Loucy (cell line): ENCODE measurements at regions not wholly inside any gene's neighbourhood (a gene's known extent, or its start where the extent isn't known, plus 50 kb on each side); places are given as distances from the start of the nearest gene placed in this dataset.

Experiments
- H2AFZ ChIP-seq: fragments of 200-600 bp; sonication (generic); 2 replicates; pipeline ENCODE4 v1.6.0; 2016; ENCODE audit warnings: antibody characterized with exemption, mild to moderate bottlenecking, low read length, moderate library complexity
- H3F3A ChIP-seq: fragments of 200-600 bp; 2 replicates; pipeline ENCODE4 v1.6.0; 2016; ENCODE audit warnings: antibody characterized with exemption, low read depth, mild to moderate bottlenecking
- H3K27me3 ChIP-seq: fragments of 200-600 bp; sonication (generic); 2 replicates; pipeline ENCODE4 v1.6.1; 2014; ENCODE audit warnings: low read length, mild to moderate bottlenecking; ENCODE audit not compliant: insufficient read depth, poor library complexity, severe bottlenecking
- H3K36me3 ChIP-seq: fragments of 200-600 bp; sonication (generic); 2 replicates; pipeline ENCODE4 v1.6.1; 2016; ENCODE audit warnings: low read length; ENCODE audit not compliant: insufficient read depth
- H3K4me1 ChIP-seq: fragments of 200-600 bp; sonication (generic); 2 replicates; pipeline ENCODE4 v1.5.1; 2014; ENCODE audit warnings: low read length, mild to moderate bottlenecking; ENCODE audit not compliant: insufficient read depth, poor library complexity, severe bottlenecking
- H3K4me2 ChIP-seq: fragments of 200-600 bp; sonication (generic); 2 replicates; pipeline ENCODE4 v1.6.0; 2014; ENCODE audit warnings: antibody characterized with exemption, low read length, low read depth, mild to moderate bottlenecking; ENCODE audit not compliant: poor library complexity, severe bottlenecking
- H3K4me3 ChIP-seq: fragments of 200-600 bp; sonication (generic); 2 replicates; pipeline ENCODE4 v1.5.1; 2014; ENCODE audit warnings: low read length, mild to moderate bottlenecking, mixed read lengths; ENCODE audit not compliant: poor library complexity, severe bottlenecking
- H3K79me2 ChIP-seq: fragments of 200-600 bp; sonication (generic); 2 replicates; pipeline ENCODE4 v1.6.1; 2014; ENCODE audit warnings: low read length; ENCODE audit not compliant: insufficient read depth
- H3K9ac ChIP-seq: fragments of 200-600 bp; sonication (generic); 2 replicates; pipeline ENCODE4 v1.6.0; 2014; ENCODE audit warnings: mild to moderate bottlenecking, low read depth, low read length, moderate library complexity; ENCODE audit not compliant: poor library complexity, severe bottlenecking
- H3K9me2 ChIP-seq: fragments of 200-600 bp; sonication (generic); replicated peaks from 2 replicates; pipeline ENCODE4 v1.6.1; 2016; ENCODE audit warnings: low read depth, low read length, mixed read lengths
- H3K9me3 ChIP-seq: fragments of 200-600 bp; sonication (generic); 2 replicates; pipeline ENCODE4 v1.6.1; 2014; ENCODE audit warnings: mild to moderate bottlenecking, antibody characterized with exemption, low read length, low read depth; ENCODE audit not compliant: insufficient read depth
- H4K20me1 ChIP-seq: fragments of 200-600 bp; sonication (generic); 2 replicates; pipeline ENCODE4 v1.6.0; 2014; ENCODE audit warnings: antibody characterized with exemption, low read length, mild to moderate bottlenecking; ENCODE audit not compliant: insufficient read depth, poor library complexity, severe bottlenecking
- EZH2phosphoT487 ChIP-seq: fragments of 200-600 bp; IDR thresholded peaks from 2 replicates; pipeline ENCODE4 v1.6.1; 2018; ENCODE audit warnings: antibody characterized with exemption, mild to moderate bottlenecking, moderate library complexity, borderline replicate concordance
- TF ChIP-seq, protein P1 (sequence below): fragments of 200-600 bp; sonication (generic); conservative IDR thresholded peaks from 2 replicates; pipeline ENCODE4 v1.5.1; 2014; ENCODE audit warnings: mild to moderate bottlenecking, antibody characterized with exemption, low read length

DNA sequence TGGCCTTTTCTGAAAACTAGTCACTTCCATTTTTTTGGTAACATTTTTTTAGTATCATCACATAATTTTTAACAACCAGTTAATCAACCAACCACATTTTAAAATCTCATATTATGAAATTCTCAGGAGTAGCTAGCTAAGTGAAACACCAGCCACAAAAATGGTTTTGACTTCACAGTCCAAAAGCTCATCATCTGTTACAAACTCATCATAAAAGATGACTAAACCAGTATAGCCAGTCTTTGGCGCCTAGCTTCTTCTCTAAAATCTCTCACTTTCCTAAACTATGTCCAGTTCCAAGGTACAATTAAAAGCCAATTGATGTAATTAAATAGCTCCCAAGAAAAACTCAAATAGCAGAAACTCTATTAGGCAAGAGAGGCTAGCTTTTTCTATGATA lies 88.2 kb upstream of the ZNF385D start:
- no peak overlapping the region for H3K9ac ChIP-seq
- H3K9me3 ChIP-seq, result no peaks in the 10 kb centered on the region
- H3K4me1 ChIP-seq, result no peaks in the 10 kb centered on the region
- H2AFZ ChIP-seq, result no peak overlapping the region
- H3K4me2 ChIP-seq, result no peak overlapping the region
- no peaks in the 10 kb centered on the region for H3K9me2 ChIP-seq
- H3K36me3 ChIP-seq, result no peaks in the 10 kb centered on the region
- H3F3A ChIP-seq, result no peaks in the 10 kb centered on the region
- no peaks in the 10 kb centered on the region for H3K27me3 ChIP-seq
- TF ChIP-seq, protein P1, sequence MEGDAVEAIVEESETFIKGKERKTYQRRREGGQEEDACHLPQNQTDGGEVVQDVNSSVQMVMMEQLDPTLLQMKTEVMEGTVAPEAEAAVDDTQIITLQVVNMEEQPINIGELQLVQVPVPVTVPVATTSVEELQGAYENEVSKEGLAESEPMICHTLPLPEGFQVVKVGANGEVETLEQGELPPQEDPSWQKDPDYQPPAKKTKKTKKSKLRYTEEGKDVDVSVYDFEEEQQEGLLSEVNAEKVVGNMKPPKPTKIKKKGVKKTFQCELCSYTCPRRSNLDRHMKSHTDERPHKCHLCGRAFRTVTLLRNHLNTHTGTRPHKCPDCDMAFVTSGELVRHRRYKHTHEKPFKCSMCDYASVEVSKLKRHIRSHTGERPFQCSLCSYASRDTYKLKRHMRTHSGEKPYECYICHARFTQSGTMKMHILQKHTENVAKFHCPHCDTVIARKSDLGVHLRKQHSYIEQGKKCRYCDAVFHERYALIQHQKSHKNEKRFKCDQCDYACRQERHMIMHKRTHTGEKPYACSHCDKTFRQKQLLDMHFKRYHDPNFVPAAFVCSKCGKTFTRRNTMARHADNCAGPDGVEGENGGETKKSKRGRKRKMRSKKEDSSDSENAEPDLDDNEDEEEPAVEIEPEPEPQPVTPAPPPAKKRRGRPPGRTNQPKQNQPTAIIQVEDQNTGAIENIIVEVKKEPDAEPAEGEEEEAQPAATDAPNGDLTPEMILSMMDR, result no peak
- no peak for TF ChIP-seq EZH2phosphoT487
- no peaks in the 10 kb centered on the region for H3K79me2 ChIP-seq
- H3K4me3 ChIP-seq, result no peak overlapping the region
- no peaks in the 10 kb centered on the region for H4K20me1 ChIP-seq

DNA sequence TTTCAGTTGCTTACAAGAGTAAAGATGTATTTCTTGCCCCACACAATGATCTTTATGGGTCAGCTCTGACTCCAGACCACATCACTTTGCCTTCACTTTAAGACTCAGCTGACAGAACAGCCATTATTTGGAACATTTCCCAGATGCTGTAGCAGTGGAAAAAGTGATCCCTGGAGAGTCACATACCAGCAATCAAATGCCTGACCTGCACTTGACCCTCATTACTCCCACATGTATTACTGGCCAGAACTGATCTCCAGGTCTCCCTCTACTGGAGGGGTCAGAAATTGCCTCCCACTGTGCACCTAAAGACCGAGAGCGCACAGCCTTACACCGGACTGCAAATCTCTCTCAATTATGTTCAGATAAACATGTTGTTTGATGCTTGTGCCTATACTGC lies 88.6 kb upstream of the ZNF385D start:
- Histone ChIP-seq H3K79me2 (no peaks in the 10 kb centered on the region), H3K4me2 (no peak overlapping the region), H3K9me3 (no peaks in the 10 kb centered on the region), H3K36me3 (no peaks in the 10 kb centered on the region), H3K9ac (no peak overlapping the region), H3F3A (no peaks in the 10 kb centered on the region), H3K9me2 (no peaks in the 10 kb centered on the region), H3K27me3 (no peaks in the 10 kb centered on the region), H2AFZ (no peak overlapping the region), H3K4me1 (no peaks in the 10 kb centered on the region), H4K20me1 (no peaks in the 10 kb centered on the region), H3K4me3 (no peak overlapping the region)
- TF ChIP-seq, protein P1, result peak; percentile 40
- TF ChIP-seq EZH2phosphoT487, result no peak

DNA sequence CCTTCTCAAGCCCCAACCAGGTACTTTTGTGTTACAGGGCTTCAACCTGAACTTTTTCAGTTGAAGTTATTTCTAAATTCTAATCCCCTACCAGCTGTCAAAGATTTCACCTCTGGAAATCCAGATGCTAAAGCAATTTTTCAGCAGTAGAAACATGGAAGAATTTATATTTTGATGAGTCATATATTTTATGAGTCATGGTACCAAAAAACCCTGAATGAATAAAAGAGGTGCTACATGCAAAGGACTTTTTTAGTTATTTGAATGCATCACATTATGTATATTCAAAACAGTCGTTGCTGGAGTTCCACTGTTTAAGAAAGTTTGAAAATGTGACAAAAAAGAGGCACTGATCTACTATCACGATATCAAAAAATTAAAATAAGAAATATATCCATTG lies 96.0 kb upstream of the ZNF385D start:
- Histone ChIP-seq H3K36me3 (no peaks in the 10 kb centered on the region), H3K9ac (no peak overlapping the region), H3K4me1 (no peaks in the 10 kb centered on the region), H3K27me3 (no peaks in the 10 kb centered on the region), H2AFZ (no peak overlapping the region), H3K79me2 (no peaks in the 10 kb centered on the region), H3K9me2 (no peaks in the 10 kb centered on the region), H3K4me2 (no peak overlapping the region), H3F3A (no peaks in the 10 kb centered on the region), H4K20me1 (no peaks in the 10 kb centered on the region), H3K4me3 (no peak overlapping the region), H3K9me3 (no peaks in the 10 kb centered on the region)
- TF ChIP-seq, protein P1, result no peak
- no peak for TF ChIP-seq EZH2phosphoT487
